ENCODE measurements at regions not wholly inside any gene's neighbourhood (a gene's known extent, or its start where the extent isn't known, plus 50 kb on each side); places are given as distances from the start of the nearest gene placed in this dataset.

DNA sequence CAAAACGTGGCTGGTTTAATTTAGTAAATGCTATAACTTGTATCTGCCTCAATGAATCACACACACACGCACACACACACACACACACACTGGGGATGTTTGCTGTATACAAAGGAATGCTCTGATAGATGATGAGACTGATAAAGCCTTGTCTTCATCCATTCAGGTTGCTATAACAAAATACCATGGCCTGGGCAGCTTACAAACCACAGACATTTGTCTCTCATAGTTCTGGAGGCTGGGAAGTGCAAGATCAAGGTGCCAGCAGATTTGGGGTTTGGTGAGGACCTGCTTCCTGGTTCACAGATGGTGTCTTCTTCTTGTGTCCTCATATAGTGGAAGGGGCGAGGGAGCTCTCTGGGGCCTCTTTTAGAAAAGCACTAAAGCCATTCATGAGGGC lies 149.5 kb upstream of the HDAC4 start:
- Histone ChIP-seq H3K4me3 (ENCODE audit: control insufficient read depth in 2 of 3, extremely low read depth in 1 of 3, insufficient read depth in 2 of 3, low read depth in 1 of 3, low read length in 3 of 3) (no peak overlapping the region), H3K27ac (ENCODE audit: control insufficient read depth, insufficient read depth, low read length) (no peak overlapping the region), H3K9me1 (ENCODE audit: control insufficient read depth, extremely low read depth, insufficient read depth, low read length) (no peaks in the 10 kb centered on the region), H3K9me3 (ENCODE audit: control insufficient read depth, low read depth, low read length) (no peaks in the 10 kb centered on the region), H3K36me3 (ENCODE audit: control insufficient read depth in 2 of 2, extremely low read depth in 1 of 2, insufficient read depth in 2 of 2, low read length in 2 of 2) (no peaks in the 10 kb centered on the region), H2AFZ (ENCODE audit: control insufficient read depth, low read length) (no peak overlapping the region), H3K27me3 (ENCODE audit: control insufficient read depth, extremely low read depth, insufficient read depth, low read length) (no peaks in the 10 kb centered on the region), H4K20me1 (ENCODE audit: control insufficient read depth, extremely low read depth, insufficient read depth, low read length) (no peaks in the 10 kb centered on the region), H3K4me1 (ENCODE audit: control insufficient read depth, extremely low read depth, insufficient read depth, low read length) (peaks cover 22% of the 10 kb centered on the region), H3K79me2 (ENCODE audit: control insufficient read depth, insufficient read depth, low read length) (no peaks in the 10 kb centered on the region), H3K9ac (ENCODE audit: control insufficient read depth, extremely low read depth, insufficient read depth, low read length) (no peak overlapping the region), H3K4me2 (ENCODE audit: control insufficient read depth, extremely low read depth, insufficient read depth, low read depth, low read length) (no peak overlapping the region)
- DNase-seq (ENCODE audit: low read depth, low spot score): peak; percentile 28
- dilution Hi-C loops (cut with MboI; ENCODE audit: extremely low pct_ligation_motif_present, low sequenced_read_pairs): no loop called here
- no peak for FAIRE-seq
- no peak for TF ChIP-seq EZH2 (IDR thresholded peaks at IDR 0.05; ENCODE audit: low read length)
- TF ChIP-seq, protein P1, sequence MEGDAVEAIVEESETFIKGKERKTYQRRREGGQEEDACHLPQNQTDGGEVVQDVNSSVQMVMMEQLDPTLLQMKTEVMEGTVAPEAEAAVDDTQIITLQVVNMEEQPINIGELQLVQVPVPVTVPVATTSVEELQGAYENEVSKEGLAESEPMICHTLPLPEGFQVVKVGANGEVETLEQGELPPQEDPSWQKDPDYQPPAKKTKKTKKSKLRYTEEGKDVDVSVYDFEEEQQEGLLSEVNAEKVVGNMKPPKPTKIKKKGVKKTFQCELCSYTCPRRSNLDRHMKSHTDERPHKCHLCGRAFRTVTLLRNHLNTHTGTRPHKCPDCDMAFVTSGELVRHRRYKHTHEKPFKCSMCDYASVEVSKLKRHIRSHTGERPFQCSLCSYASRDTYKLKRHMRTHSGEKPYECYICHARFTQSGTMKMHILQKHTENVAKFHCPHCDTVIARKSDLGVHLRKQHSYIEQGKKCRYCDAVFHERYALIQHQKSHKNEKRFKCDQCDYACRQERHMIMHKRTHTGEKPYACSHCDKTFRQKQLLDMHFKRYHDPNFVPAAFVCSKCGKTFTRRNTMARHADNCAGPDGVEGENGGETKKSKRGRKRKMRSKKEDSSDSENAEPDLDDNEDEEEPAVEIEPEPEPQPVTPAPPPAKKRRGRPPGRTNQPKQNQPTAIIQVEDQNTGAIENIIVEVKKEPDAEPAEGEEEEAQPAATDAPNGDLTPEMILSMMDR (optimal IDR thresholded peaks at IDR 0.05 in 1 of 3, IDR thresholded peaks at IDR 0.05 in 1 of 3, conservative IDR thresholded peaks at IDR 0.05 in 1 of 3; ENCODE audit: extremely low read depth in 1 of 3, insufficient read depth in 2 of 3, low read length in 3 of 3): no peak

DNA sequence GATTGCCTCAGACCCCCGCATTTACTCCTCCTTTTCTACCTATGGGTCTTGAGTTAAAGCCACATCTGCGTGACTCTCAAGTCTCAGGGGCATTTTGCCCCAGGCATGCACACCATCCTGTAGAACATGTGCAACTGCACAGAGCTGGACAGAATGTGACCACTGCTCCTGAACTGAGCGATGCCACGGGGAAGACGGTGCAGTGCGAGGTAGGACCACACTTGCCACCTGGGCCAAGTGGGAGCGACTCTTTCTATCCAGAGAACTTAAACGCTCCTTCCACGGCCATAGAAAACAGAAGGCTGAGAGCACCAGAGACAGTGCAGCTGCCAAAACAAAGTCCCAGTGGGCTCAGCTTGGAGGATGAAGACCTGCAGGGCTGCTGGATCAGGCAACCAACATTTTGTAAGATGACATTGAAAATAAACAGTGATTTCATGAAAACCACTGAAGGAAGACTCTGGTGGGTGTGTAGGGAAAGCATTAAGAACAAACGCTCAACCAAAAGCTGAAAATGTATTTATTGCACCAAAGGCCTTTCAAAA lies 149.0 kb upstream of the HDAC4 start:
- DNase-seq (ENCODE audit: low read depth, low spot score): no peak
- no peaks in the 10 kb centered on the region for H3K27me3 ChIP-seq (ENCODE audit: control insufficient read depth, extremely low read depth, insufficient read depth, low read length)
- no peaks in the 10 kb centered on the region for H4K20me1 ChIP-seq (ENCODE audit: control insufficient read depth, extremely low read depth, insufficient read depth, low read length)
- TF ChIP-seq EZH2 (IDR thresholded peaks at IDR 0.05; ENCODE audit: low read length): no peak
- TF ChIP-seq, protein P1 (optimal IDR thresholded peaks at IDR 0.05 in 1 of 3, IDR thresholded peaks at IDR 0.05 in 1 of 3, conservative IDR thresholded peaks at IDR 0.05 in 1 of 3; ENCODE audit: extremely low read depth in 1 of 3, insufficient read depth in 2 of 3, low read length in 3 of 3): no peak
- no peaks in the 10 kb centered on the region for H3K79me2 ChIP-seq (ENCODE audit: control insufficient read depth, insufficient read depth, low read length)
- no peak for FAIRE-seq
- H3K4me3 ChIP-seq (ENCODE audit: control insufficient read depth in 2 of 3, extremely low read depth in 1 of 3, insufficient read depth in 2 of 3, low read depth in 1 of 3, low read length in 3 of 3): no peak overlapping the region
- no peak overlapping the region for H2AFZ ChIP-seq (ENCODE audit: control insufficient read depth, low read length)
- no peaks in the 10 kb centered on the region for H3K36me3 ChIP-seq (ENCODE audit: control insufficient read depth in 2 of 2, extremely low read depth in 1 of 2, insufficient read depth in 2 of 2, low read length in 2 of 2)
- peaks cover 22% of the 10 kb centered on the region for H3K4me1 ChIP-seq (ENCODE audit: control insufficient read depth, extremely low read depth, insufficient read depth, low read length)
- H3K9me1 ChIP-seq (ENCODE audit: control insufficient read depth, extremely low read depth, insufficient read depth, low read length): no peaks in the 10 kb centered on the region
- H3K4me2 ChIP-seq (ENCODE audit: control insufficient read depth, extremely low read depth, insufficient read depth, low read depth, low read length): no peak overlapping the region
- dilution Hi-C loops (cut with MboI; ENCODE audit: extremely low pct_ligation_motif_present, low sequenced_read_pairs): no loop called here
- H3K9ac ChIP-seq (ENCODE audit: control insufficient read depth, extremely low read depth, insufficient read depth, low read length): no peak overlapping the region
- no peaks in the 10 kb centered on the region for H3K9me3 ChIP-seq (ENCODE audit: control insufficient read depth, low read depth, low read length)
- H3K27ac ChIP-seq (ENCODE audit: control insufficient read depth, insufficient read depth, low read length): no peak overlapping the region

Measured in keratinocyte (primary cell).